Activated T-helper 1 cell treated with anti-CD3 and anti-CD28 coated beads, Interleukin-12 subunit alpha, Interleukin-12 subunit beta, Interleukin-2, Interleukin-4 antibody, amounts not matched to agents 30 ng/mL and 10 ng/mL and 1 ng/mL, durations not matched to agents 14 hours and 24 hours and 36 hours (primary cell): ENCODE measurements at regions not wholly inside any gene's neighbourhood (a gene's known extent, or its start where the extent isn't known, plus 50 kb on each side); places are given as distances from the start of the nearest gene placed in this dataset.
"Not testable (repeated sequence)": the region's sequence is repeated elsewhere in the genome, so short reads cannot be mapped to it uniquely, and the experiment has no call there.

Experiments used
- DNase-seq: peaks from one replicate; pipeline ENCODE4 v3.0.0; 2021; ENCODE audit warnings: low spot score
- H3K27ac Mint-ChIP-seq: one replicate; pipeline ENCODE4 v1.8.0; 2021; ENCODE audit warnings: mild to moderate bottlenecking, mixed read lengths
- H3K27me3 Mint-ChIP-seq: one replicate; pipeline ENCODE4 v1.8.0; 2022; ENCODE audit warnings: mild to moderate bottlenecking, moderate library complexity, mixed read lengths; ENCODE audit not compliant: insufficient read depth
- H3K36me3 Mint-ChIP-seq: one replicate; pipeline ENCODE4 v1.8.0; 2021; ENCODE audit warnings: low read depth, mixed read lengths
- H3K4me1 Mint-ChIP-seq: one replicate; pipeline ENCODE4 v1.8.0; 2021; ENCODE audit warnings: low read depth, mixed read lengths
- H3K4me3 Mint-ChIP-seq: one replicate; pipeline ENCODE4 v1.8.0; 2021; ENCODE audit warnings: mild to moderate bottlenecking, moderate library complexity, mixed read lengths
- H3K9me3 Mint-ChIP-seq: one replicate; pipeline ENCODE4 v1.8.0; 2021; ENCODE audit warnings: mixed read lengths
- intact Hi-C: fragments of 100-400 bp; cut with micrococcal nuclease; formaldehyde crosslinking; loops from one replicate; pipeline ENCODE4 v1.15.1; 2024

GRCh38 chr7:149674728-149675385 is 98.5 kb downstream of the ZNF467 start:
- H3K36me3 Mint-ChIP-seq, H3K27ac Mint-ChIP-seq, DNase-seq, intact Hi-C loops, H3K9me3 Mint-ChIP-seq, H3K4me3 Mint-ChIP-seq, H3K4me1 Mint-ChIP-seq: not testable (repeated sequence)
- peaks cover 16% of the 10 kb centered on the region for H3K27me3 Mint-ChIP-seq

GRCh38 chr7:149673006-149673405 is 100.4 kb downstream of the ZNF467 start:
- intact Hi-C loops: no loop called here
- H3K27me3 Mint-ChIP-seq: peaks cover 17% of the 10 kb centered on the region
- no peaks in the 10 kb centered on the region for H3K9me3 Mint-ChIP-seq
- no peaks in the 10 kb centered on the region for H3K4me1 Mint-ChIP-seq
- no peaks in the 10 kb centered on the region for H3K36me3 Mint-ChIP-seq
- H3K27ac Mint-ChIP-seq: no peak overlapping the region
- H3K4me3 Mint-ChIP-seq: no peak overlapping the region
- no peak for DNase-seq

- H3K36me3 Mint-ChIP-seq: no peaks in the 10 kb centered on the region
- intact Hi-C loops: no loop called here
- H3K9me3 Mint-ChIP-seq: no peaks in the 10 kb centered on the region
- no peaks in the 10 kb centered on the region for H3K4me1 Mint-ChIP-seq
- peaks cover 26% of the 10 kb centered on the region for H3K27me3 Mint-ChIP-seq
- no peak overlapping the region for H3K27ac Mint-ChIP-seq
- H3K4me3 Mint-ChIP-seq: no peak overlapping the region
- no peak for DNase-seq
Observed at GRCh38 chr7:149670288-149670687, 103.1 kb downstream of the ZNF467 start.

GRCh38 chr7:149669121-149669818 is 104.1 kb downstream of the ZNF467 start:
- no peaks in the 10 kb centered on the region for H3K36me3 Mint-ChIP-seq
- H3K4me3 Mint-ChIP-seq: no peak overlapping the region
- DNase-seq: no peak
- peaks cover 30% of the 10 kb centered on the region for H3K27me3 Mint-ChIP-seq
- intact Hi-C loops: loop anchor here (1.0 kb wide), 1 partner anchor 73 kb away; no protein-coding TSS in a partner anchor
- no peaks in the 10 kb centered on the region for H3K4me1 Mint-ChIP-seq
- H3K9me3 Mint-ChIP-seq: no peaks in the 10 kb centered on the region
- H3K27ac Mint-ChIP-seq: no peak overlapping the region

GRCh38 chr7:149666360-149666945 is 106.9 kb downstream of the ZNF467 start:
- Mint-ChIP-seq H3K36me3 (no peaks in the 10 kb centered on the region), H3K9me3 (no peaks in the 10 kb centered on the region), H3K4me1 (no peaks in the 10 kb centered on the region), H3K4me3 (no peak overlapping the region), H3K27me3 (peaks cover 37% of the 10 kb centered on the region), H3K27ac (no peak overlapping the region)
- no peak for DNase-seq
- intact Hi-C loops: no loop called here

- H3K27ac Mint-ChIP-seq, H3K4me1 Mint-ChIP-seq, H3K36me3 Mint-ChIP-seq, H3K9me3 Mint-ChIP-seq, H3K4me3 Mint-ChIP-seq, intact Hi-C loops, DNase-seq: not testable (repeated sequence)
- peaks cover 41% of the 10 kb centered on the region for H3K27me3 Mint-ChIP-seq
Observed at GRCh38 chr7:149665618-149666017, 107.8 kb downstream of the ZNF467 start.

- intact Hi-C loops: no loop called here
- H3K27ac Mint-ChIP-seq: no peak overlapping the region
- DNase-seq: no peak
- H3K4me3 Mint-ChIP-seq: no peak overlapping the region
- no peaks in the 10 kb centered on the region for H3K4me1 Mint-ChIP-seq
- peaks cover 48% of the 10 kb centered on the region for H3K27me3 Mint-ChIP-seq
- H3K36me3 Mint-ChIP-seq: no peaks in the 10 kb centered on the region
- no peaks in the 10 kb centered on the region for H3K9me3 Mint-ChIP-seq
Observed at GRCh38 chr7:149664666-149665065, 108.7 kb downstream of the ZNF467 start.

GRCh38 chr7:149664176-149664575 is 109.2 kb downstream of the ZNF467 start:
- intact Hi-C loops: no loop called here
- H3K4me1 Mint-ChIP-seq: no peaks in the 10 kb centered on the region
- DNase-seq: no peak
- H3K4me3 Mint-ChIP-seq: no peak overlapping the region
- H3K27me3 Mint-ChIP-seq: peaks cover 48% of the 10 kb centered on the region
- H3K27ac Mint-ChIP-seq: no peak overlapping the region
- no peaks in the 10 kb centered on the region for H3K9me3 Mint-ChIP-seq
- no peaks in the 10 kb centered on the region for H3K36me3 Mint-ChIP-seq

GRCh38 chr7:149662591-149663095 is 110.7 kb downstream of the ZNF467 start:
- no peak overlapping the region for H3K4me3 Mint-ChIP-seq
- no peaks in the 10 kb centered on the region for H3K4me1 Mint-ChIP-seq
- intact Hi-C loops: loop anchor here (1.0 to 2.0 kb wide), 3 partner anchors 52 to 138 kb away; a partner anchor contains a TSS
- peak; percentile 43 for DNase-seq
- no peaks in the 10 kb centered on the region for H3K36me3 Mint-ChIP-seq
- H3K9me3 Mint-ChIP-seq: no peaks in the 10 kb centered on the region
- H3K27me3 Mint-ChIP-seq: peaks cover 45% of the 10 kb centered on the region
- H3K27ac Mint-ChIP-seq: no peak overlapping the region

GRCh38 chr7:149655784-149656183 is 117.6 kb downstream of the ZNF467 start:
- H3K27me3 Mint-ChIP-seq: peaks cover 23% of the 10 kb centered on the region
- no peak for DNase-seq
- H3K4me3 Mint-ChIP-seq: no peak overlapping the region
- no peaks in the 10 kb centered on the region for H3K36me3 Mint-ChIP-seq
- H3K9me3 Mint-ChIP-seq: peaks cover 8% of the 10 kb centered on the region
- H3K27ac Mint-ChIP-seq: no peak overlapping the region
- H3K4me1 Mint-ChIP-seq: no peaks in the 10 kb centered on the region
- intact Hi-C loops: no loop called here

GRCh38 chr7:149654588-149654987 is 118.8 kb downstream of the ZNF467 start:
- intact Hi-C loops: no loop called here
- no peaks in the 10 kb centered on the region for H3K36me3 Mint-ChIP-seq
- H3K27me3 Mint-ChIP-seq: peaks cover 18% of the 10 kb centered on the region
- H3K4me3 Mint-ChIP-seq: no peak overlapping the region
- no peak overlapping the region for H3K27ac Mint-ChIP-seq
- H3K4me1 Mint-ChIP-seq: no peaks in the 10 kb centered on the region
- H3K9me3 Mint-ChIP-seq: peaks cover 8% of the 10 kb centered on the region
- DNase-seq: no peak

GRCh38 chr7:149650190-149650589 is 123.2 kb downstream of the ZNF467 start:
- H3K27ac Mint-ChIP-seq, H3K4me3 Mint-ChIP-seq, H3K36me3 Mint-ChIP-seq, DNase-seq, intact Hi-C loops, H3K4me1 Mint-ChIP-seq, H3K9me3 Mint-ChIP-seq: not testable (repeated sequence)
- peaks cover 17% of the 10 kb centered on the region for H3K27me3 Mint-ChIP-seq

- DNase-seq: no peak
- Mint-ChIP-seq H3K36me3 (no peaks in the 10 kb centered on the region), H3K27me3 (peaks cover 11% of the 10 kb centered on the region), H3K4me1 (no peaks in the 10 kb centered on the region), H3K9me3 (no peaks in the 10 kb centered on the region), H3K27ac (no peak overlapping the region), H3K4me3 (no peak overlapping the region)
- intact Hi-C loops: no loop called here
Observed at GRCh38 chr7:149644754-149645153, 128.6 kb downstream of the ZNF467 start.
